Effector memory CD4-positive, alpha-beta T cell (primary cell): ENCODE measurements at regions not wholly inside any gene's neighbourhood (a gene's known extent, or its start where the extent isn't known, plus 50 kb on each side); places are given as distances from the start of the nearest gene placed in this dataset.
"Not testable (repeated sequence)": the region's sequence is repeated elsewhere in the genome, so short reads cannot be mapped to it uniquely, and the experiment has no call there.

Source experiments
- DNase-seq, 3 donors: peaks; one replicate each; pipeline ENCODE4 v3.0.0-alpha.2; 2020
- H3K27ac ChIP-seq: 2 replicates; pipeline ENCODE4 v1.7.0; 2013; ENCODE audit warnings: mild to moderate bottlenecking, low read length, moderate library complexity; ENCODE audit not compliant: insufficient read depth, poor library complexity, severe bottlenecking
- H3K27me3 ChIP-seq: replicated peaks from 2 replicates; pipeline ENCODE4 v1.7.0; 2013; ENCODE audit warnings: mild to moderate bottlenecking, low read length; ENCODE audit not compliant: insufficient read depth, control insufficient read depth, poor library complexity, severe bottlenecking
- H3K36me3 ChIP-seq: 2 replicates; pipeline ENCODE4 v1.7.0; 2013; ENCODE audit warnings: mild to moderate bottlenecking, low read length, moderate library complexity; ENCODE audit not compliant: control insufficient read depth, insufficient read depth
- H3K4me1 ChIP-seq: 2 replicates; pipeline ENCODE4 v1.7.0; 2013; ENCODE audit warnings: low read length, mild to moderate bottlenecking; ENCODE audit not compliant: control insufficient read depth, insufficient read depth, poor library complexity, severe bottlenecking
- H3K4me3 ChIP-seq: 2 replicates; pipeline ENCODE4 v1.7.0; 2013; ENCODE audit warnings: low read length, low read depth, mild to moderate bottlenecking; ENCODE audit not compliant: insufficient read depth, poor library complexity, severe bottlenecking
- H3K9me3 ChIP-seq: 2 replicates; pipeline ENCODE4 v1.7.0; 2013; ENCODE audit warnings: mild to moderate bottlenecking, low read length, moderate library complexity; ENCODE audit not compliant: control insufficient read depth

DNA sequence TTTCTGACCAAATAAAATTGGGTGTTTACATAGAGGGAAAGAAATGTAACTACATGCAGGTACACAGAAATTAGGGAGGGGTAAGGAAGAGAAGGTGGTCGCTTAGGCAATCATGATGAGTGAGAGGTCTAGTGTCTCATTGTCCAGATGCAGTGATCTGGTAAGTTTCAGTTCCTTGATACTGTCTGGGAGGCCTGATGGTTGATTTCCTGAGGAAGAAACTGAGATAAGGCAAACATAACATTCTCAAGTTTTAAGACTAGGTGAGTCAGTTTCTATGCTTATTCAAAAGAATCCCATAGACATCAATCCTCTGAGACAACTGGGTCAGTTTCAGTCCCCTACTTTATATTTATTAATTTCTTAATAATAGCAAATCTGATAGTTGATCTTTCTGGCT lies 843.3 kb upstream of the CDH10 start:
- Histone ChIP-seq H3K27me3 (no peaks in the 10 kb centered on the region), H3K4me1 (no peaks in the 10 kb centered on the region), H3K36me3 (no peaks in the 10 kb centered on the region), H3K9me3 (no peaks in the 10 kb centered on the region), H3K27ac (no peak overlapping the region), H3K4me3 (no peak overlapping the region)
- no peak for DNase-seq

DNA sequence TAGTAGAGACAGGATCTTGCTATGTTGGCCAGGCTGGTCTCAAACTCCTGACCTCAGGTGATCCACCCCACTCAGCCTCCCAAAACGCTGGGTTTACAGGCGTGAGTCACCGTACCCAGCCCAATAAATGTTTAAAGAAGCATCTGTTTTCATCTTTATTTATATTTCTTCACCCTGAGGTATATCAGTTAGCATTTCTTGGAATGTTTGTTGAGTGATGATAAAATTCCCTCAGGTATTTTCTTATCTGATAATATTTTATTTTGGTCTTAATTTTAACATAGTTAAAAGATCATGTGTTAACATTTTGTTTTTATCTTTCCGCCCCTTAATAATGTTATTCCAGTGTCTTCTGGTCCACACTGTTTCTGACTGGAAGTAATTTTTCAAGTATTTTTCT lies 839.6 kb upstream of the CDH10 start:
- H3K27me3 ChIP-seq = no peaks in the 10 kb centered on the region
- H3K36me3 ChIP-seq = no peaks in the 10 kb centered on the region
- no peaks in the 10 kb centered on the region for H3K4me1 ChIP-seq
- no peak for DNase-seq
- no peak overlapping the region for H3K4me3 ChIP-seq
- no peak overlapping the region for H3K27ac ChIP-seq
- no peaks in the 10 kb centered on the region for H3K9me3 ChIP-seq

DNA sequence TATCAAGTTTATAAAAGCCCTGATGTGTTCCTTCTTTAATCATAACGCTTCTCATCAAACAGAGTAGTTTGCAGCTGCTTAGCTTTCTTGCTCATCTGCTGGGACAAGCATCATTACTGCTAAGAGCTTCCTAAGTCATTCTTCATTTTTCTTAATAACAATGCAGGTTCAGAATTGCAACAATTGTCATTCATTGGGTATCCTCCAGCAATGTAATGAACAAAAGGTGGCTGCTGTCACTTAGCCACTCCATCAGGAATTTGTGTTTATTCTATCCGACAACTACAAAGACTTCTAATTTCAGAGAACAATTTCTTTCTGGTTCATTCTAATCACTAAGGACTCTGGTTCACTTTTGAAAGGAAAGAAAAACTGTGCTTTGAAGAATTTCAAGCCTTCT lies 836.7 kb upstream of the CDH10 start:
- no peak overlapping the region for H3K27ac ChIP-seq
- no peaks in the 10 kb centered on the region for H3K9me3 ChIP-seq
- no peaks in the 10 kb centered on the region for H3K27me3 ChIP-seq
- H3K4me3 ChIP-seq = no peak overlapping the region
- DNase-seq = no peak
- no peaks in the 10 kb centered on the region for H3K4me1 ChIP-seq
- no peaks in the 10 kb centered on the region for H3K36me3 ChIP-seq

DNA sequence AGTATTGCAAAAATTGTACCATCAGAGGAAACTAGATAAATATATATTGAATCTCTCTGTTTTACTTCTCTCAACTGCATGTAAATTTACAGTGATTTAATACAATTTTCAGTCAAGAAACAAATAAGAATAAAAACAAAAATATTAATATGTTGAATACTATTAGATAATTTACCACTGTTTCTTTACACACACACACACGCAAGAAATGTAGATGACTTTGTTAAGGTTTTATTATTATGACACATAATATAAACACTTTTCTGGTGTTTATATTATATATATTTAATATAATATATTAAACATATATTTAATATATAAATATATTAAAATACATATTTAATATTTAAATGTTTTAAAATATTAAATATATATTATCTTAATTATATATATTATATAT lies 814.3 kb upstream of the CDH10 start:
- no peaks in the 10 kb centered on the region for H3K36me3 ChIP-seq
- H3K4me3 ChIP-seq = no peak overlapping the region
- no peak for DNase-seq
- no peaks in the 10 kb centered on the region for H3K27me3 ChIP-seq
- no peaks in the 10 kb centered on the region for H3K9me3 ChIP-seq
- no peaks in the 10 kb centered on the region for H3K4me1 ChIP-seq
- H3K27ac ChIP-seq = no peak overlapping the region

DNA sequence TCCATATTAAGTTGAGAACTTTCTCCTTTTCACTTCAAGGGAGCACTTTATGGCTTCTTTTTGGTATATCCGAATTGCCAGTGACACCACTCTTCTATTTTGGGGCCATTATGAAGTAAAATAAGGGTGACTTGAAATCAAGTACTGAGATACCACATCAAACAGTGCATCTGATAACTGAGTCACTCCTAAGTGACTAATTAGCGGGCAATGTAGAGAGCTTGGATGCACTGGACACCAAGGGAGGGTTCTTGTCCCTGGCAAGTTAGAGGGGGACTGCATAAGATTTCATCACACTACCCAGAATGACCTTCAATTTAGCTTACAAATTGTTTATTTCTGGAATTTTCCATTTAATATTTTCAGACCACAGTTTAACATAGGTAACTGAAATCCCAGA lies 813.9 kb upstream of the CDH10 start:
- H3K27me3 ChIP-seq = no peaks in the 10 kb centered on the region
- H3K4me1 ChIP-seq = no peaks in the 10 kb centered on the region
- H3K27ac ChIP-seq = no peak overlapping the region
- no peak overlapping the region for H3K4me3 ChIP-seq
- no peaks in the 10 kb centered on the region for H3K9me3 ChIP-seq
- no peak for DNase-seq
- no peaks in the 10 kb centered on the region for H3K36me3 ChIP-seq

DNA sequence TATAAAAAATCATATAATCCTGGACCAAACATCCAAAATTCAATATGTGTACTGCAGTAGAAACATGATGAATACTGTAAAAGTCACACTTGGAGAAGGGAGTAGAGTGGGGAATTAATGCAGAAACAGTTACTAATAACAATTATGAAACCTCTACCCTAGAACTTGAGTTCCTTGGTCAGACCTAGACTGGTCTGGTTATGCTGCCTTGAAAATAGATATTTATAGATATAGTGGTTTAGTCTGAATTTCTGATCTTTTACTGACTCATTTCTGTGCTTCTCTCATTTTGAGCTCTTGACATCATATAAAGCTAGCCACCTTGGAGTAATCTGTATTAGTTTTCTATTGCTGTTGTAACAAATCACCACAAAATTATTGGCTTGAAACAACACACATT lies 808.7 kb upstream of the CDH10 start:
- no peak overlapping the region for H3K27ac ChIP-seq
- no peaks in the 10 kb centered on the region for H3K9me3 ChIP-seq
- H3K36me3 ChIP-seq = no peaks in the 10 kb centered on the region
- no peak overlapping the region for H3K4me3 ChIP-seq
- H3K27me3 ChIP-seq = no peaks in the 10 kb centered on the region
- no peak for DNase-seq
- H3K4me1 ChIP-seq = no peaks in the 10 kb centered on the region

DNA sequence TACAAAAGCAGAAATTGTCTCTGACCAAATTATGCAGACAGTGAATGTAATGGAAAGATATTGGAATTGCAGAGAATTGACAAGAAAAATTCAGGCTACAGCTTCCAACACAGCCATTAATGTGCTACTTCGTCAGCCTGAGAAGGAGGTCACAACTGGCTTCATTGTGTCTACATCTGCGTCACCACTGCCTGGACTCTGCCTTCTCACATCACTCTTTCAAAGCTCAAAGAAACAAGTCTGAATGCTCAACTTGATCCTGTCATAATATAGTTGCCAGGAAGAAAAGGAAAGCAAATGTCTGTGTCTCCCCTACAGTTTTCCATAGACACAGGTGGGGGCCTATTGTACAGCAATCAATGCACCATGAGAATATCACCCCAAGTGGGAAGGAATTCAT lies 806.5 kb upstream of the CDH10 start:
- no peak overlapping the region for H3K4me3 ChIP-seq
- no peak for DNase-seq
- no peaks in the 10 kb centered on the region for H3K27me3 ChIP-seq
- H3K9me3 ChIP-seq = no peaks in the 10 kb centered on the region
- no peaks in the 10 kb centered on the region for H3K4me1 ChIP-seq
- H3K36me3 ChIP-seq = no peaks in the 10 kb centered on the region
- H3K27ac ChIP-seq = no peak overlapping the region

DNA sequence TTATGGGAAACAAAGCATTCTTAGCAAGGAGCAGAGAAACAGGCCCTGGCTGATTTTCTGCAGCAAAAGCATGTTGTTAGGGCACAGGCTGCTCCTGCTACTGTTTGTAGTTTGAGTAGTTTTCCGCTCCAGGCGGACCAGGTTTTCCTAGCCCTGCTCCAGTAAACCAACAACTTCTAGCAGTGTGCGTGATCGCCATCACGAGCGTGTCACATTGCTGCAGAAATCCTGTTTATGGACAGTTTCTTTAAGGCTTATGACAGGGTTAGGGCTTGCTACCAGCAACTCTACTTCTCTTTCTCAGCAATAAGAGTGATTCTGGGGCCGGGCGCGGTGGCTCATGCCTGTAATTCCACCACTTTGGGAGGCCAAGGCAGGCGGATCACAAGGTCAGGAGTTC lies 803.9 kb upstream of the CDH10 start:
- H3K36me3 ChIP-seq = no peaks in the 10 kb centered on the region
- H3K4me1 ChIP-seq = no peaks in the 10 kb centered on the region
- no peak overlapping the region for H3K27ac ChIP-seq
- no peak for DNase-seq
- H3K9me3 ChIP-seq = no peaks in the 10 kb centered on the region
- no peak overlapping the region for H3K4me3 ChIP-seq
- no peaks in the 10 kb centered on the region for H3K27me3 ChIP-seq

DNA sequence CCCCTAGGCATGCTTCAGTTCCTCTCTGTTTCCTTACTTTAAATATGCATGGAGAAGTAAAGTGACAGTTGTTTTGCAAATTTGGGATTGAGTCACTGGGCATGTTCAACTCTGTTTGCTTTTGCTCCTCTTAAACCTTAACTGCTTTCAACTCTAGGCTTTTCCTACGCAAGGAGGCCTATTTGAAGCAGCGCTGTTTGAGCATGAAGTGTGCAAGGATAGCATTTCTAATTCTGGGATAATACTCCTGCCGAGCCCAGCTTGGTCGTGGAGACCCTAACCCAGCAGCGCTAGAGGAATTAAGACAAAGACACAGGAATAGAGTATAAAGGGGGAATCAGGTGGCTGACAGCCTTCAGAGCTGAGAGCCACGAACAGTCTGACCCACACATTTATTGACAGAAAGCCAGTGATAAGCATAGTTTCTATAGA lies 803.4 kb upstream of the CDH10 start:
- Histone ChIP-seq H3K4me3 (no peak overlapping the region), H3K9me3 (no peaks in the 10 kb centered on the region), H3K36me3 (no peaks in the 10 kb centered on the region), H3K27me3 (no peaks in the 10 kb centered on the region), H3K4me1 (no peaks in the 10 kb centered on the region), H3K27ac (no peak overlapping the region)
- DNase-seq = no peak

DNA sequence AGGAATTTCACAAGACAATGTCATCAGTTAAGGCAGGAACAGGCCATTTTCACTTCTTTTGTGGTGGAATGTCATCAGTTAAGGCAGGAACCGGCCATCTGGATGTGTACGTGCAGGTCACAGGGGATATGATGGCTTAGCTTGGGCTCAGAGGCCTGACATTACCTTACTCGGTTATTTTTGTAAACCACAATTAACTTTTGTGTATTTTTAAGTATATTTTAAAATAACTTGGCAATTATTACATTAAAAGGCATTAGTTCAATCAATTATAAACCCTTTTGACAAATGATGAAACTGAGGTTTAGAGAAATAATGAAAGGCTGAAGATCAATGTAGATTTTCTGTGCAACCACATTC lies 801.3 kb upstream of the CDH10 start:
- not testable (repeated sequence) for H3K9me3 ChIP-seq, H3K27me3 ChIP-seq, H3K4me1 ChIP-seq, H3K4me3 ChIP-seq, DNase-seq, H3K27ac ChIP-seq, H3K36me3 ChIP-seq
